GM19468 (cell line): ENCODE measurements at regions not wholly inside any gene's neighbourhood (a gene's known extent, or its start where the extent isn't known, plus 50 kb on each side); places are given as distances from the start of the nearest gene placed in this dataset.
"Not testable (repeated sequence)": the region's sequence is repeated elsewhere in the genome, so short reads cannot be mapped to it uniquely, and the experiment has no call there.

Experiments
- ATAC-seq: cut with Tn5 transposase; IDR thresholded peaks from one replicate; pipeline ENCODE4 v1.9.1; 2021; ENCODE audit warnings: mild to moderate bottlenecking, moderate library complexity, moderate number of reproducible peaks; ENCODE audit not compliant: unreplicated experiment; ENCODE audit errors: extremely low read depth

GRCh38 chr15:96170616-96170978 is 159.9 kb upstream of the NR2F2 start:
- not testable (repeated sequence) for ATAC-seq

DNA sequence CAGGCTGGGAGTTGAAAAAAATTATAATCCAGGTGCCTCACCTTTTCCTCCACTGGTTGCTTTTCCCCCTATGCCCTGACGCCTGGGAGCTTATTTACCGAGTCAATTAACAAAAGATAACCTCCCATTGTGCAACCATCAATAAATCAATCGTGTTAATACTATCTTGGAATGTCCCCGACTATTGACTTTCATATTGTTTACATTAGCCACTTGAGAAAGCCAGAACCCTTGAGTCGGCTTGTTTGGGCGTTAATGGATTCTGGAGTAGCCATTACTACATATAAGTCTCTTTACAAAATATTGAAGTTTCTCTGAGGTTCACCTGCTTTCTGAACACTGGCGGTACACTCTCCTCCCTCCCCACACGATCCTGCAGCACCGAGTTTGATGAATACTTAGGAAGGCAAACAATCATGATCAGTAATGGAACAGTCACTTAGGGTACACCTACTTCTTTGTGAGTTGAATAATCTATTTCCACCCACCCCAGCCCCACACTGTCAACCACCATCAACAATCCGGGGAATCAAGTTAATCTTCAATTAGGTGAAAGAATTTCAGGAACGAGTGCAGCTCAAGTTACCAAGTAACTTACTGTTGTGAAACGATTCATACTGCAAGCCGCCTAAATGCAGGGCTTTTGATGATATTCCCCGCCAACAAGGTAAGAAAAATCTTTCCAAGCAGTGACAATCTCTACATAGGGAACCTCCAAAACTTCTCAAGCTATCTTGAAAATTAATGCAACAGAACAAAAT is 159.3 kb upstream of the NR2F2 start:
- no peak for ATAC-seq

GRCh38 chr15:96171853-96172296 is 158.6 kb upstream of the NR2F2 start:
- no peak for ATAC-seq

DNA sequence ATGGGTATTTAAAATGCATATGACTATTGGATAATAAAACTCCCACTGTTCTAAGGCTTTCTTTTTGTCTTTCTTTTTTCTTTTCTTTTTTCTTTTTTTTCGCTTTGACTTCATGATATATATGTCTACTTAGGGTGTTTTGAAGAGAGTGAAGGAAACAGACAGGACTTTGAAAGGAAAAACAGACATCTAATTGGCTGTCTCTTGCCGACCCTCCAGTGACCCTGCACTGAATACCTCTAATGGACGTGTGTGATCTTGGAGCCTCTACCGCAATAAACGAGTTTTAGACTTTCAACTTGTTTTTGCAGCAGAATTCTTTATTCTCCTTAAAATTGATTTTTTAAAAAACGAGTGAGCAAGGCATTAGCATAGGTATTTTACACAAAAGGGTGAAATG is 158.1 kb upstream of the NR2F2 start:
- ATAC-seq = no peak

- ATAC-seq = no peak
These were observed 153.7 kb upstream of the NR2F2 start for GRCh38 chr15:96176831-96177230.

DNA sequence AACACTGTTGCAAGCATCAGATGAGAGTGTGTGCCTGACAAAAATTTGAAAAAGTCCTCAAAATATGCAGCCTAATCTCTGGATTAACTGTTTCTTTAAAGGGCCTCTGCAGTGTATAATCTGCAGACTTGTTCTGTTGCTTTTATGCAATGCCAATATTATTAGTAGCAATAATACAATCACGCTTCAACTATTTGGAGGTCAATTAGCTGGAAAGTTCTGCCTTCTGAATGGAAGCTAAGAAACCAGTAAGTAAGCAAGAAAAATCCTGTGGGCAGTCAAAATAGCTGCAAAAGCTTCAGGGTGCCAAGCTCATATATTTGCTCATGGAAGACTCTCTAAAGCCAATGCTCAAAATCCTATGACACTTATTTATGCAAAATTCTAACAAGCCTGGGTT is 153.2 kb upstream of the NR2F2 start:
- ATAC-seq = no peak

DNA sequence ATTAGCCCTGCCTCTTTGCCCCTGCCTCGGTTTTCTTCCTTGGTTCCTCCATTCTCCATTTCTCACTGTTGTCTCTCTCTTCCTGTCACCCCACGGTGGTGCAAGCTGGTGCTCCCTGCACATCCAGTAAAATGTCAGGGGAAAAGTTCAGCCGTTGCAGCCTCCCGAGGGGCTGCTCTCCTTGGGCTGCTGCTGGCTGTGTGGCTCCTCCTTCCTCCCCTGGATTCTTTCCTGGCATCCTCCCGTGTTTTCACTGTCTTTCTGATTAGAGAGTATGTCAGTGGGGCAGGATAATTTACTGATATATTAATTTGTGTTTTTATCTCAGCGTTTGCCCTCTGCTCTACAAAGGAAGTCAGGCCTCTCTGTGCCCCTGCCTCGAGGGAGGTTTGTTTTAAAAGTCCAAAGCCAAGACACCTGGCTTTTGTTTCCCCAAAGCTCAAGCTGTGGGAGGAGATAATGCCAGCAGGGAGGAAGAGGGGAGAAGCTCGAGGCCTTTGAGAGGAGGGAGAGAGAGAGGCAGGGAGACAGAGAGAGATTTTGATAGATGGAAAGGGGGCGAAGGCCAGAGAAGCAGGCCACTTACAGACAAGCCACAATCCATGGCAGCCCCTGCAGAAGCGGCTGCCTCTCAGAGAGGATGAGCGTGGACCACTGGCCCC is 150.3 kb upstream of the NR2F2 start:
- no peak for ATAC-seq

GRCh38 chr15:96181217-96181616 is 149.3 kb upstream of the NR2F2 start:
- ATAC-seq = no peak

DNA sequence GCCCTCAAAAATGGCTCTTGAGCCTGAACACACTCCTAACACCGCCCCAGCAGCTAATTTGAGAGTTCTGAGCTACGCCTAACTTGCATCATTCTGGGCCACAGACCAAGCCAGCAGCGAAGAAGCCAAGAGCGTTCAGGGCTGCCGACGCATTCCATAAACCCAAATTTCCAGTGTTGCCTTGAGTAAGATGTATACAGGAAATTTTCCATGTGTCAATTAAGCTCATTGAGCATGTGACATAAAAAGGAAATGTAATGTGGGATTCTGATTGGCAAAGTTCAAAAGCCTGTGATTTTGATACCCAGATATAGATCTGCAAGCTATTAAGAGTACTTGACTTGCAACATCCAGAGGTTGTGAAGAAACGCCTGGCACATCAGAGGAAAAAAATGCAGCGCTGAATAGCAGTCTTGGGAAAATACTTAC is 148.6 kb upstream of the NR2F2 start:
- ATAC-seq = no peak

DNA sequence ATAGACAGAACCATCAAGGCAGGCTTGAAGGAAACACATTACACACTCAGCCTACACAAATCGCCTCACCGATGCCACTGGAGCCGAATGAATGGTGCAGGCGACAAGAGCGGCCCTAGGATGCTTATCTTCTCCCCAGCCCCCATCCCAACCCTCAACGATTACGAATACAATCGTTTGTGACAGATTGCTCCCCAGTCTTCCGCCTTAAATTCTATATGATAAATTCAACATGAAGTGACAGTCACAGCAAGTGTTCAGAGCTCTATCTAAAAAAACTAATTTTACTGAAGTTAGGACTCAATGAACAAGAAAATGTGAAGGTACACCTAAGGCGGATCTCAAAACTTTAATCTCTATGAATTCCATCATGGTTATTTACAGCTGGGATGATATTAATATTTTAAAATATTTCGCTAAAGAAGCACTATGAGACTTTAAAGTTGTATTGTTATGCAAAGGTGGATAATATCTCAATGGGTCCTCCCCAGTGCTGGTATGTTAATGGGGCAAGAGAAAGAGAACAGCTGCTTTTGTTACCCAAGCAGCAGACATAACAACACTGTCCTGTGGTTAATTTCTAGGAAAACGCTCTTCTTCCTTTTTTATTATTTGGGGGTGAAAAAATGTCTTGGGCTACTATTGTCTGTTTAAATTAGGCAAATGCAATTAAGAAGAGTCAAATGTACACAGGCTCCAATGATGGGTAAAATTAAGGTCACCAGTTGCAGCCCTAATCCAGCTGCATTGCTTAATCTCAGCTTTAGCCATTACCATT is 147.6 kb upstream of the NR2F2 start:
- ATAC-seq = no peak

- no peak for ATAC-seq
These were observed 147.0 kb upstream of the NR2F2 start for GRCh38 chr15:96183514-96183850.

DNA sequence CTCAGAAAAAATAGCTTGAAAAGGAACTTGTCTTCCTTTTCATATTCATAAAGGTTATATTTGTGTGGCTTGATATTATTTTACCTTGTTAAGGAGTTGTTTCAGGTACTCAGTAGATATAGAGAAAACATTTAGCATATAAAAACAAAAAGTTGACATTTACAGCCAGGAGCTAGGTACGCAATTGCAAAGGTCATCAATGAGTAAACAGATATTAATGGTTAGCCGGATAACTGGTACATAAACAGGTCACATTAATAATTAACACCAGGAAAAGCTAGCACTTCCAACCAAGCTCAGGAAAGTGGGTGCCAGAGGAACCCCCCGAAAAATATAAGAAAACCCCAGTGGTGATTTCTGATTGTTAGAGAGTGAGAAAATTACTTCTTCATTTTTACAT is 146.6 kb upstream of the NR2F2 start:
- no peak for ATAC-seq

DNA sequence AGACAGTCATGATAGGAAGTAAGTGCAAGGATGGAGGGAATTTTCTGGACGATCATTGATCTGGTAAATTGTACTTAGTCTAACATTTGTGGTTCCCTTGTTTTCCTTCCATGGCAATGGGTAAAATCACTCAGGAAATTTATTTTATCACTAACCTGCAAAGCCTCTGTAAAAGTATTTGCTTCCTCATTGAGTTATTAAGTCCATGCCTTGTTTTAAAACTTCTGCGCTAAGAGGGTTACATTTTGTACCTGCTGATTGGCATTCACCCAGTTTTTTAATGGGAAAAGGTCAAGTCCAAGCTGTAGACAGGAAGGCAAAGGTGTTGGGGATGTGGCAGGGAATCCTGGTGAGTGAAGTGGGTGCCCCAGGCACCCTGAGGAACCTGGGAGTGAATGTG is 146.2 kb upstream of the NR2F2 start:
- ATAC-seq = no peak

- no peak for ATAC-seq
These were observed 144.4 kb upstream of the NR2F2 start for GRCh38 chr15:96186105-96186504.

DNA sequence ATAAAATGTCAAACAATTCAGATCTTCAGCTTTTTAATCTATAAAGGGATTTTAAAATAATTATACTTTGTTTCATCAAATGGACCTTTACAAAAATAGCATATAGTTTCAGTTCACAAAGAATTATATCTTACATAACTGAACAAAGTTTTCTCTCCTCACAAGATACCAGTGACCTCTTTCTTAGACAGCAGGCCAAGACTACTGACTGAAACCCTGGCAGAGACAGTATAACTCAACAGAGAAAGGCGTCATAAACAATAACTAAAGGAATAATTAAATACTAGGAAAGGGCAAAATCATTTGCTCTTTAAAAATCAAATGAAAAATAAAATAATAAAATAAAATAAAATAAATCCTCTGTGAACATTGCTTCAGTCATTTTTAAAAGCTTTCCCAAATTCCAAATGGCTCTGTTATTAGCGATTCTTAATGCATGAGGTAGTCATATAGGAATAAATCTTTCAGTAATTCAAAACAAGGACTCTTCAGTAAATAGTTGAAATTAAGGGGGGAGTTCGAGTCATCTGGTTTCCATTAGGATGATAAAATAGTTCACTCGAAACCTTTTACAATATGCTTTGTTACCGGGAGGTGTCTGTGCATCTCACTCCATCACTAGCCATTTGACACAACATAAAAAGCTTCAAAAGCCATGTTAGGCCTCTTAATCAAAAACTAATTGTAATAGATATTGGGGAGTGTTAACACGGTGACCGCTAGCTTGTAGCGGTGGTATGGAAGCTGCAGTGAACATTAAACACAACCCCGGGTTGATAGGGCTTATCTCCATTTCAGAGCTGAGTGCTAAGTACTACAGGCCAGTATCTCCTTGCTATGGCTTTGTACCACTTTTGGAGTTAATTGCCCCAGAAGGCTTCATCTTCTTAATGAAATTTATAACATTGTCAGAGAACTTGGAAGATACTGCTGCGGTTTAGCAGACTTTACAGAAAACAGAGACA is 142.9 kb upstream of the NR2F2 start:
- ATAC-seq = no peak

- no peak for ATAC-seq
These were observed 132.8 kb upstream of the NR2F2 start for GRCh38 chr15:96197721-96198120.

- ATAC-seq = no peak
These were observed 131.4 kb upstream of the NR2F2 start for GRCh38 chr15:96199111-96199510.

GRCh38 chr15:96200357-96200967 is 130.0 kb upstream of the NR2F2 start:
- ATAC-seq = no peak

DNA sequence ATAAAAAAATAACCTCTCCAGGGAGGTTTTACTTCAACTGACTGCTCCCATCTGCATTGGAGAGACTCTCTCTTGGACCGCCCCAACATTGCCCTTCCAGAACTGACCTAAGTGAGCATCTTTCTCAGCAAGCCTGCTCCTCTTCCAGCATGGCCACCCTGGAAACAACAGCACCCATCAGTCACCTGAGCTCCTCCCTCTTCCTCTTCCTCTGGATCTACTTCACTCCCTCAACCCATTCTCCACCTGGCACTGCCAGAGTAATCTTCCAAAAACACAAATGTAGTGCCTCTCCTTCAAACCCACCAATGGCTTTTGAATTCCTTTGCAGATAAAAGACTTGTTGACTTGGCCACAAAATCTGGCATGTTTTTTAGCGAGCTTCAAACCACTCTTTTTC is 128.8 kb upstream of the NR2F2 start:
- ATAC-seq = no peak

DNA sequence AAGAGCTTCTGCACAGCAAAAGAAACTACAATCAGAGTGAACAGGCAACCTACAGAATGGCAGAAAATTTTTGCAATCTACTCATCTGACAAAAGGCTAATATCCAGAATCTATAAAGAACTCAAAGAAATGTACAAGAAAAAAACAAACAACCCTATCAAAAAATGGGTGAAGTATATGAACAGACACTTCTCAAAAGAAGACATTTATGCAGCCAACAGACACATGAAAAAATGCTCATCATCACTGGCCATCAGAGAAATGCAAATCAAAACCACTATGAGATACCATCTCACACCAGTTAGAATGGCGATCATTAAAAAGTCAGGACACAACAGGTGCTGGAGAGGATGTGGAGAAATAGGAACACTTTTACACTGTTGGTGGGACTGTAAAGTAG is 124.9 kb upstream of the NR2F2 start:
- not testable (repeated sequence) for ATAC-seq
